ENCODE measurements at regions not wholly inside any gene's neighbourhood (a gene's known extent, or its start where the extent isn't known, plus 50 kb on each side); places are given as distances from the start of the nearest gene placed in this dataset.

GRCh38 chr16:6853565-6853964 lies 479.1 kb upstream of the RBFOX1 start:
- no peak for TF ChIP-seq POLR2A (IDR thresholded peaks at IDR 0.05)
- no peak for TF ChIP-seq CTCF (IDR thresholded peaks at IDR 0.05)
- TF ChIP-seq POLR2AphosphoS5 (IDR thresholded peaks at IDR 0.05), result no peak

Measured in breast epithelium (tissue), 3 donors.